Adrenal gland (tissue), 5 donors: ENCODE measurements at regions not wholly inside any gene's neighbourhood (a gene's known extent, or its start where the extent isn't known, plus 50 kb on each side); places are given as distances from the start of the nearest gene placed in this dataset.

ENCODE experiments used
- POLR2A ChIP-seq, 2 donors: fragments of 450-650 bp; IDR thresholded peaks; one replicate each; pipeline ENCODE4 v1.6.1; 2017; ENCODE audit warnings: antibody characterized with exemption in 2 of 2, mild to moderate bottlenecking in 2 of 2, moderate library complexity in 1 of 2
- TF ChIP-seq, protein P1 (sequence below), 6 experiments: fragments of 450-650 bp in 4 of 6; fragments of 200-600 bp in 2 of 6; sonication (generic) in 1 of 6; IDR thresholded peaks; 1 replicate in 5 of 6; 2 replicates in 1 of 6; pipeline versions ENCODE4 v1.5.1 to v1.8.0; 2016 to 2021; ENCODE audit warnings: antibody characterized with exemption in 6 of 6, mild to moderate bottlenecking in 2 of 6, moderate library complexity in 1 of 6
- donor health status: DM: no; HTN: no; CAD: no.

DNA sequence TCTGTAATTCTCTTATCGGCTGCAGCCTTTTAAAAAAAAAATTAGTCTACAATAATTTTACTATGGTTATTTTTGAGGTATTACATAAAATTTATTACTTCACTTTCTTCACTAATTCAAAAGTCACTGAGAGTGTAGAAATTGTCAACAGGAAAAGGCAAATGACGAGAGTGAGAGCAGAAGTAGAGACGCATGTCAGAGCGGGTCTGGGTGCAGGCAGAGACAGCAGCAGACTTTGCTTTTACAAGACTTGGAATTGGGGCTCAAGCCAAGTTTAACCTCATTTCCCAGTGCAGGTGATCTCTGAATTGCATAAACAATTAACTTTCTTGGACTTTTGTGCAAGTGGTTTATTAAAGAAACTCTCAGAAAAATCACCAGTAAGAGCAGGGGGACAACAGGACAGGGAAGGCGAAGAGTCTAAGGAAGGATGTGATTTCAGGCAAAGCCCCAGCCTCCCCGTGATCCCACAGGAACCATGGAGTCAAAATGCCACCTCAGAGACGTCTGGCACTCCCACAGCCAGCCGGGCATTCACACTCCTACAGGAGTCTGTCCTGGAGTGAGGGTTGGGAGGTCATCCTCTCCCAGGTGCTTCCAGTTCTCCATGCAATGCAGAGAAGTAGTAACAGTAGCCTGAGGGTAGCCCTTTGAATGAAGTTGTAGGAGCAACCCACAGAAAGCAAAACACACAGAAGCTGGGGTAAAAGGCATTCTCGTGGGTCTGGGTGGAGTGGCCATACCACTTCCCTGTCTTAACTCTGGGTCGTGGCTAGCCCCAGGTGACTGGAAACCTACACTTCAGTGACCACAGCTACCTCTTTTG lies 274.0 kb upstream of the TGFBR2 start:
- TF ChIP-seq, protein P1, sequence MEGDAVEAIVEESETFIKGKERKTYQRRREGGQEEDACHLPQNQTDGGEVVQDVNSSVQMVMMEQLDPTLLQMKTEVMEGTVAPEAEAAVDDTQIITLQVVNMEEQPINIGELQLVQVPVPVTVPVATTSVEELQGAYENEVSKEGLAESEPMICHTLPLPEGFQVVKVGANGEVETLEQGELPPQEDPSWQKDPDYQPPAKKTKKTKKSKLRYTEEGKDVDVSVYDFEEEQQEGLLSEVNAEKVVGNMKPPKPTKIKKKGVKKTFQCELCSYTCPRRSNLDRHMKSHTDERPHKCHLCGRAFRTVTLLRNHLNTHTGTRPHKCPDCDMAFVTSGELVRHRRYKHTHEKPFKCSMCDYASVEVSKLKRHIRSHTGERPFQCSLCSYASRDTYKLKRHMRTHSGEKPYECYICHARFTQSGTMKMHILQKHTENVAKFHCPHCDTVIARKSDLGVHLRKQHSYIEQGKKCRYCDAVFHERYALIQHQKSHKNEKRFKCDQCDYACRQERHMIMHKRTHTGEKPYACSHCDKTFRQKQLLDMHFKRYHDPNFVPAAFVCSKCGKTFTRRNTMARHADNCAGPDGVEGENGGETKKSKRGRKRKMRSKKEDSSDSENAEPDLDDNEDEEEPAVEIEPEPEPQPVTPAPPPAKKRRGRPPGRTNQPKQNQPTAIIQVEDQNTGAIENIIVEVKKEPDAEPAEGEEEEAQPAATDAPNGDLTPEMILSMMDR (IDR thresholded peaks at IDR 0.05) = no peak
- TF ChIP-seq POLR2A (IDR thresholded peaks at IDR 0.05) = no peak
